ENCODE measurements at regions not wholly inside any gene's neighbourhood (a gene's known extent, or its start where the extent isn't known, plus 50 kb on each side); places are given as distances from the start of the nearest gene placed in this dataset.

DNA sequence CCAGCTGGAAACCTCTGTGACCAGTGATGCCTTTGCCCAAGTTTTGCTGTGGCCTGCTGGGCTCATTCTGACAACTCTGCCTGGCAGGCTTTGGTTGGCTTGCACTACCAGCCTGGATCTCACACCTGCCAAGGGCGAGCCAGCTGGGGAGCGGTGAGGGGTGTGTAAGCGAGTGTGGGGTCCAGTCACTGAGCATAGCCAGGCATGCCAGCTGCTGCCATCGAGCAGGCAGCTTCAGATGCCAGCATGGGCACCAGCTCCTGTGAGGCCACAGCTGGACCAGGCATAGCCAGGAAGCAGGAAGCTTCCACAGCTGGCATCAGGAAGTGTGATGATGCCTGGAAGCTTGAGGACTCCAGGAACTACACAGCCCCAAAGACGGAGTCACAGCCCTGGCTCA, 1674.6 kb downstream of the LRRC4C start:
- Histone ChIP-seq H3K4me1 (ENCODE audit: control insufficient read depth in 4 of 4, insufficient read depth in 4 of 4, low read length in 3 of 4) (peaks cover 0 to 6% (median 0%) of the 10 kb centered on the region in 4 donors), H3K36me3 (ENCODE audit: control insufficient read depth in 4 of 4, insufficient read depth in 3 of 4, low read depth in 1 of 4, low read length in 3 of 4) (no peaks in the 10 kb centered on the region), H3K9me3 (ENCODE audit: control insufficient read depth in 4 of 4, low read length in 3 of 4) (no peaks in the 10 kb centered on the region), H3K27ac (ENCODE audit: low read depth in 1 of 2, low read length in 2 of 2) (no peak overlapping the region), H3K27me3 (ENCODE audit: control insufficient read depth in 4 of 4, insufficient read depth in 4 of 4, low read length in 3 of 4) (no peaks in the 10 kb centered on the region), H3K4me3 (ENCODE audit: low read depth in 1 of 3, low read length in 3 of 3) (no peak overlapping the region), H3K9ac (ENCODE audit: low read depth in 1 of 2, low read length in 2 of 2) (no peak overlapping the region)
- TF ChIP-seq RAD21 (IDR thresholded peaks at IDR 0.05) = no peak
- no peak for TF ChIP-seq SP1 (IDR thresholded peaks at IDR 0.05)
- no peak for TF ChIP-seq HNF4G (IDR thresholded peaks at IDR 0.05)
- TF ChIP-seq JUND (IDR thresholded peaks at IDR 0.05) = no peak
- DNase-seq (ENCODE audit: low spot score) = no peak
- WGBS = 86% methylated on average over 5 of the region's 5 CpGs

DNA sequence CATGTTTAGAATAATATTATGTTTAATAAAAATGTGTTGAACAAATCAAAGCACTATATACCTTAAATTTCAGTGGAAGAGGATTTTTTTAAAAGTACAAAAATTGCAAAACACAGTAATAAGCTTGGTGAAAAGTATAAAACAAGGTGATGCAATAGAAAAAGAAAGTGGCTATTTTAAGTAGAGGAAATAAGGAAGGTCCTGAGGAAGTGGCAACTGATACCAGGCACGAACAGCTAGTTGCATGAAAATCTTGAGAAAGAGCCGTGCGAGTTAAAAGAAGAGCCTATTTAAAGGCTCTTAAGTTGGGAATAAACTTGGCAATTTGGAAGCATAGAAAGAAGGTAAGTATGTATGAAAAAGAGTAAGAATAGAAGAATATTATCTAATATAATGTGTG, 1679.3 kb downstream of the LRRC4C start:
- DNase-seq (ENCODE audit: low spot score) = no peak
- H3K9ac ChIP-seq (ENCODE audit: low read depth in 1 of 2, low read length in 2 of 2) = no peak overlapping the region
- H3K27me3 ChIP-seq (ENCODE audit: control insufficient read depth in 4 of 4, insufficient read depth in 4 of 4, low read length in 3 of 4) = no peaks in the 10 kb centered on the region
- H3K27ac ChIP-seq (ENCODE audit: low read depth in 1 of 2, low read length in 2 of 2) = no peak overlapping the region
- 67% methylated on average over 3 of the region's 3 CpGs for WGBS
- H3K4me1 ChIP-seq (ENCODE audit: control insufficient read depth in 4 of 4, insufficient read depth in 4 of 4, low read length in 3 of 4) = peaks cover 0 to 31% (median 13%) of the 10 kb centered on the region in 4 donors
- H3K36me3 ChIP-seq (ENCODE audit: control insufficient read depth in 4 of 4, insufficient read depth in 3 of 4, low read depth in 1 of 4, low read length in 3 of 4) = no peaks in the 10 kb centered on the region
- H3K9me3 ChIP-seq (ENCODE audit: control insufficient read depth in 4 of 4, low read length in 3 of 4) = no peaks in the 10 kb centered on the region
- TF ChIP-seq RAD21 (IDR thresholded peaks at IDR 0.05) = no peak
- TF ChIP-seq NR2F2 (IDR thresholded peaks at IDR 0.05) = no peak
- no peak for TF ChIP-seq REST (IDR thresholded peaks at IDR 0.05)
- no peak for TF ChIP-seq FOXA2 (IDR thresholded peaks at IDR 0.05)
- TF ChIP-seq, protein P1, sequence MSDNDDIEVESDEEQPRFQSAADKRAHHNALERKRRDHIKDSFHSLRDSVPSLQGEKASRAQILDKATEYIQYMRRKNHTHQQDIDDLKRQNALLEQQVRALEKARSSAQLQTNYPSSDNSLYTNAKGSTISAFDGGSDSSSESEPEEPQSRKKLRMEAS (IDR thresholded peaks at IDR 0.05) = no peak
- TF ChIP-seq GABPA (IDR thresholded peaks at IDR 0.05 in 1 of 2, conservative IDR thresholded peaks at IDR 0.05 in 1 of 2) = no peak
- TF ChIP-seq SP1 (IDR thresholded peaks at IDR 0.05) = no peak
- TF ChIP-seq HNF4A (conservative IDR thresholded peaks at IDR 0.05) = no peak
- no peak for TF ChIP-seq CTCF (IDR thresholded peaks at IDR 0.05; ENCODE audit: low read depth, low read length, missing input control)
- no peak for TF ChIP-seq JUND (IDR thresholded peaks at IDR 0.05)
- no peak for TF ChIP-seq RXRA (IDR thresholded peaks at IDR 0.05)
- no peak for TF ChIP-seq TAF1 (conservative IDR thresholded peaks at IDR 0.05)
- no peak for TF ChIP-seq YY1 (IDR thresholded peaks at IDR 0.05)
- no peak for TF ChIP-seq EGR1 (IDR thresholded peaks at IDR 0.05; ENCODE audit: low read depth in 2 of 2)
- no peak for TF ChIP-seq FOXA1 (IDR thresholded peaks at IDR 0.05)
- no peak for TF ChIP-seq ZBTB33 (IDR thresholded peaks at IDR 0.05)
- TF ChIP-seq HNF4G (IDR thresholded peaks at IDR 0.05) = no peak
- TF ChIP-seq, protein P2, sequence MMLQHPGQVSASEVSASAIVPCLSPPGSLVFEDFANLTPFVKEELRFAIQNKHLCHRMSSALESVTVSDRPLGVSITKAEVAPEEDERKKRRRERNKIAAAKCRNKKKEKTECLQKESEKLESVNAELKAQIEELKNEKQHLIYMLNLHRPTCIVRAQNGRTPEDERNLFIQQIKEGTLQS (IDR thresholded peaks at IDR 0.05) = no peak
- no peak overlapping the region for H3K4me3 ChIP-seq (ENCODE audit: low read depth in 1 of 3, low read length in 3 of 3)

All from liver (tissue), 8 donors.